B cell (primary cell): ENCODE measurements at regions not wholly inside any gene's neighbourhood (a gene's known extent, or its start where the extent isn't known, plus 50 kb on each side); places are given as distances from the start of the nearest gene placed in this dataset.

ENCODE experiments used
- ATAC-seq: fragments of 200-7000 bp; cut with Tn5 transposase; one replicate; pipeline ENCODE4 v1.10.0; 2021; ENCODE audit warnings: low read depth, mild to moderate bottlenecking, moderate number of reproducible peaks, moderate library complexity
- CTCF ChIA-PET: fragments of 350-600 bp; sonication (Branson Sonifier 250); formaldehyde crosslinking; loops from one replicate; lab custom pipeline; 2021; ENCODE audit warnings: antibody characterized with exemption, inconsistent platforms; lab: Charles Lee
- POLR2A ChIA-PET: fragments of 350-600 bp; sonication (Branson Sonifier 250); formaldehyde crosslinking; loops from one replicate; lab custom pipeline; 2021; ENCODE audit warnings: antibody characterized with exemption; lab: Charles Lee
- DNase-seq: peaks from one replicate; pipeline ENCODE4 v3.0.0; 2013
- H2AFZ ChIP-seq: 2 replicates; pipeline ENCODE4 v1.6.1; 2012; ENCODE audit warnings: mild to moderate bottlenecking, low read depth, low read length; ENCODE audit not compliant: insufficient read depth, poor library complexity, severe bottlenecking
- H3K27ac ChIP-seq, 2 donors: 1 replicate in 1 of 2; 2 replicates in 1 of 2; pipeline ENCODE4 v1.5.1; 2012 to 2013; ENCODE audit warnings: low read length in 2 of 2, mild to moderate bottlenecking in 2 of 2, moderate library complexity in 1 of 2
- H3K27me3 ChIP-seq, 4 experiments: fragments of 200-600 bp in 1 of 4; sonication (generic) in 1 of 4; replicated peaks in 1 of 4; 1 replicate in 2 of 4; 2 replicates in 2 of 4; pipeline versions ENCODE4 v1.6.1 to v1.7.0; 2013 to 2016; ENCODE audit warnings: low read length in 3 of 4, mild to moderate bottlenecking in 2 of 4, mixed read lengths in 1 of 4, moderate library complexity in 1 of 4; ENCODE audit not compliant: insufficient read depth in 4 of 4, control insufficient read depth in 3 of 4; ENCODE audit errors: control extremely low read depth in 1 of 4
- H3K36me3 ChIP-seq, 2 experiments: replicated peaks in 1 of 2; 1 replicate in 1 of 2; 2 replicates in 1 of 2; pipeline versions ENCODE4 v1.6.1 to v1.7.1; 2013; ENCODE audit warnings: low read length in 1 of 2; ENCODE audit not compliant: insufficient read depth in 2 of 2, control insufficient read depth in 1 of 2; ENCODE audit errors: control extremely low read depth in 1 of 2, extremely low read depth in 1 of 2
- H3K4me1 ChIP-seq, 2 donors: fragments of 200-600 bp in 1 of 2; sonication (generic) in 1 of 2; 1 replicate in 1 of 2; 2 replicates in 1 of 2; pipeline versions ENCODE4 v1.5.1 to v1.6.1; 2013 to 2017; ENCODE audit warnings: low read length in 2 of 2; ENCODE audit not compliant: control insufficient read depth in 2 of 2, insufficient read depth in 2 of 2
- H3K4me2 ChIP-seq: replicated peaks from 2 replicates; pipeline ENCODE3; 2012; ENCODE audit warnings: mild to moderate bottlenecking, low read depth, low read length; ENCODE audit not compliant: poor library complexity, severe bottlenecking
- H3K4me3 ChIP-seq, 5 experiments: fragments of 200-600 bp in 1 of 5; sonication (generic) in 1 of 5; 1 replicate in 3 of 5; 2 replicates in 2 of 5; pipeline versions ENCODE4 v1.5.1 to v1.7.0; 2011 to 2016; ENCODE audit warnings: low read length in 4 of 5, mild to moderate bottlenecking in 4 of 5, low read depth in 2 of 5, control low read depth in 1 of 5, moderate library complexity in 1 of 5; ENCODE audit not compliant: insufficient read depth in 1 of 5; ENCODE audit errors: control extremely low read depth in 1 of 5, extremely low read depth in 1 of 5
- H3K79me2 ChIP-seq: fragments of 200-600 bp; sonication (generic); one replicate; pipeline ENCODE4 v1.6.0; 2016; ENCODE audit warnings: low read length; ENCODE audit not compliant: control insufficient read depth, insufficient read depth
- H3K9ac ChIP-seq: fragments of 200-600 bp; sonication (generic); 2 replicates; pipeline ENCODE4 v1.6.1; 2017; ENCODE audit warnings: mild to moderate bottlenecking, low read length, moderate library complexity
- H3K9me3 ChIP-seq, 3 donors: one replicate each; pipeline versions ENCODE4 v1.6.1 to v1.7.1; 2013; ENCODE audit warnings: low read length in 2 of 3; ENCODE audit not compliant: control insufficient read depth in 2 of 3, insufficient read depth in 1 of 3; ENCODE audit errors: control extremely low read depth in 1 of 3
- H4K20me1 ChIP-seq: 2 replicates; pipeline ENCODE4 v1.6.0; 2012; ENCODE audit warnings: mild to moderate bottlenecking, low read length; ENCODE audit not compliant: insufficient read depth, control insufficient read depth, poor library complexity, severe bottlenecking
- H3K27ac Mint-ChIP-seq: one replicate; pipeline ENCODE4 v1.8.0; 2021; ENCODE audit warnings: mixed read lengths
- H3K27me3 Mint-ChIP-seq: one replicate; pipeline ENCODE4 v1.8.0; 2021; ENCODE audit warnings: mixed read lengths
- H3K4me1 Mint-ChIP-seq: one replicate; pipeline ENCODE4 v1.8.0; 2021; ENCODE audit warnings: mixed read lengths
- H3K4me3 Mint-ChIP-seq: one replicate; pipeline ENCODE4 v1.8.0; 2021; ENCODE audit warnings: mixed read lengths
- H3K9me3 Mint-ChIP-seq: one replicate; pipeline ENCODE4 v1.8.0; 2022; ENCODE audit warnings: mixed read lengths; ENCODE audit not compliant: insufficient read depth
- CTCF ChIP-seq: fragments of 200-600 bp; IDR thresholded peaks from one replicate; pipeline ENCODE4 v1.8.0; 2022; ENCODE audit warnings: antibody characterized with exemption, mild to moderate bottlenecking
- EZH2 ChIP-seq: IDR thresholded peaks from 2 replicates; pipeline ENCODE4 v1.6.1; 2012; ENCODE audit warnings: borderline replicate concordance, low read depth, mild to moderate bottlenecking, moderate library complexity, low read length; ENCODE audit not compliant: insufficient read depth, poor library complexity, severe bottlenecking
- WGBS: methylation state at CpG from one replicate; pipeline ENCODE4 v1.1.5; 2013; ENCODE audit warnings: missing lambda C conversion rate; ENCODE audit not compliant: insufficient coverage; 5-methylcytosine and 5-hydroxymethylcytosine counted together
- intact Hi-C: fragments of 100-400 bp; cut with micrococcal nuclease; formaldehyde crosslinking; loops from one replicate; pipeline ENCODE4 v1.10.0; 2022

GRCh38 chr2:213202011-213202410 is 50.6 kb upstream of the IKZF2 start:
- no peak overlapping the region for H2AFZ ChIP-seq
- Mint-ChIP-seq H3K27me3 (no peaks in the 10 kb centered on the region), H3K27ac (no peak overlapping the region), H3K9me3 (no peaks in the 10 kb centered on the region), H3K4me3 (no peak overlapping the region), H3K4me1 (peaks cover 14% of the 10 kb centered on the region)
- no peaks in the 10 kb centered on the region for H3K27me3 ChIP-seq
- H3K9me3 ChIP-seq, result peaks cover 0 to 3% (median 3%) of the 10 kb centered on the region in 3 donors
- intact Hi-C loops, result no loop called here
- WGBS, result 80% methylated on average over 2 of the region's 4 CpGs
- TF ChIP-seq CTCF (no peak), EZH2 (no peak)
- CTCF ChIA-PET, result no interaction called here
- no peak for ATAC-seq
- H3K4me2 ChIP-seq, result no peak overlapping the region
- H3K79me2 ChIP-seq, result no peaks in the 10 kb centered on the region
- no peak overlapping the region for H3K4me3 ChIP-seq
- H3K27ac ChIP-seq, result no peak overlapping the region
- no peaks in the 10 kb centered on the region for H3K36me3 ChIP-seq
- H3K4me1 ChIP-seq, result peaks cover 0 to 5% of the 10 kb centered on the region in 2 donors
- POLR2A ChIA-PET, result no interaction called here
- H4K20me1 ChIP-seq, result no peaks in the 10 kb centered on the region
- H3K9ac ChIP-seq, result no peak overlapping the region
- no peak for DNase-seq

GRCh38 chr2:213205944-213206343 is 54.5 kb upstream of the IKZF2 start:
- H3K4me1 Mint-ChIP-seq, result peaks cover 9% of the 10 kb centered on the region
- ChIA-PET POLR2A (no interaction called here), CTCF (no interaction called here)
- Histone ChIP-seq H3K79me2 (no peaks in the 10 kb centered on the region), H3K36me3 (no peaks in the 10 kb centered on the region), H2AFZ (no peak overlapping the region), H3K27ac (no peak overlapping the region), H3K4me2 (no peak overlapping the region), H3K9ac (no peak overlapping the region), H4K20me1 (no peaks in the 10 kb centered on the region), H3K9me3 (peaks cover 0 to 2% (median 0%) of the 10 kb centered on the region in 3 donors), H3K27me3 (no peaks in the 10 kb centered on the region), H3K4me3 (no peak overlapping the region), H3K4me1 (peaks cover 0 to under 1% of the 10 kb centered on the region in 2 donors)
- ATAC-seq (no peak), DNase-seq (no peak)
- H3K9me3 Mint-ChIP-seq, result no peaks in the 10 kb centered on the region
- intact Hi-C loops, result no loop called here
- no peaks in the 10 kb centered on the region for H3K27me3 Mint-ChIP-seq
- no peak overlapping the region for H3K4me3 Mint-ChIP-seq
- no peak for TF ChIP-seq CTCF
- no peak for TF ChIP-seq EZH2
- H3K27ac Mint-ChIP-seq, result no peak overlapping the region
- WGBS, result 100% methylated on average over 1 of the region's 1 CpG
